ENCODE measurements at regions not wholly inside any gene's neighbourhood (a gene's known extent, or its start where the extent isn't known, plus 50 kb on each side); places are given as distances from the start of the nearest gene placed in this dataset.
A peak's percentile ranks its signal among the peaks of the same experiment; 100 is the strongest.

- TF ChIP-seq, protein P1, sequence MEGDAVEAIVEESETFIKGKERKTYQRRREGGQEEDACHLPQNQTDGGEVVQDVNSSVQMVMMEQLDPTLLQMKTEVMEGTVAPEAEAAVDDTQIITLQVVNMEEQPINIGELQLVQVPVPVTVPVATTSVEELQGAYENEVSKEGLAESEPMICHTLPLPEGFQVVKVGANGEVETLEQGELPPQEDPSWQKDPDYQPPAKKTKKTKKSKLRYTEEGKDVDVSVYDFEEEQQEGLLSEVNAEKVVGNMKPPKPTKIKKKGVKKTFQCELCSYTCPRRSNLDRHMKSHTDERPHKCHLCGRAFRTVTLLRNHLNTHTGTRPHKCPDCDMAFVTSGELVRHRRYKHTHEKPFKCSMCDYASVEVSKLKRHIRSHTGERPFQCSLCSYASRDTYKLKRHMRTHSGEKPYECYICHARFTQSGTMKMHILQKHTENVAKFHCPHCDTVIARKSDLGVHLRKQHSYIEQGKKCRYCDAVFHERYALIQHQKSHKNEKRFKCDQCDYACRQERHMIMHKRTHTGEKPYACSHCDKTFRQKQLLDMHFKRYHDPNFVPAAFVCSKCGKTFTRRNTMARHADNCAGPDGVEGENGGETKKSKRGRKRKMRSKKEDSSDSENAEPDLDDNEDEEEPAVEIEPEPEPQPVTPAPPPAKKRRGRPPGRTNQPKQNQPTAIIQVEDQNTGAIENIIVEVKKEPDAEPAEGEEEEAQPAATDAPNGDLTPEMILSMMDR (IDR thresholded peaks at IDR 0.05) = no peak
- Histone ChIP-seq H3K36me3 (no peaks in the 10 kb centered on the region), H3K27ac (no peak overlapping the region), H3K4me1 (peaks cover 5% of the 10 kb centered on the region), H3K4me3 (no peak overlapping the region), H3K9me3 (no peaks in the 10 kb centered on the region), H3K27me3 (ENCODE audit: low read depth) (no peaks in the 10 kb centered on the region)
- DNase-seq = no peak
- intact Hi-C loops (cut with DNase I) = no loop called here
- ATAC-seq = peak; percentile 17 to 41
These were observed 162.7 kb downstream of the PFKFB3 start for GRCh38 chr10:6365384-6365783.
